ENCODE measurements at regions not wholly inside any gene's neighbourhood (a gene's known extent, or its start where the extent isn't known, plus 50 kb on each side); places are given as distances from the start of the nearest gene placed in this dataset.
"Not testable (repeated sequence)": the region's sequence is repeated elsewhere in the genome, so short reads cannot be mapped to it uniquely, and the experiment has no call there.

GRCh38 chr20:57110121-57111027, 156.1 kb downstream of the BMP7 start:
- TF ChIP-seq, protein P1, sequence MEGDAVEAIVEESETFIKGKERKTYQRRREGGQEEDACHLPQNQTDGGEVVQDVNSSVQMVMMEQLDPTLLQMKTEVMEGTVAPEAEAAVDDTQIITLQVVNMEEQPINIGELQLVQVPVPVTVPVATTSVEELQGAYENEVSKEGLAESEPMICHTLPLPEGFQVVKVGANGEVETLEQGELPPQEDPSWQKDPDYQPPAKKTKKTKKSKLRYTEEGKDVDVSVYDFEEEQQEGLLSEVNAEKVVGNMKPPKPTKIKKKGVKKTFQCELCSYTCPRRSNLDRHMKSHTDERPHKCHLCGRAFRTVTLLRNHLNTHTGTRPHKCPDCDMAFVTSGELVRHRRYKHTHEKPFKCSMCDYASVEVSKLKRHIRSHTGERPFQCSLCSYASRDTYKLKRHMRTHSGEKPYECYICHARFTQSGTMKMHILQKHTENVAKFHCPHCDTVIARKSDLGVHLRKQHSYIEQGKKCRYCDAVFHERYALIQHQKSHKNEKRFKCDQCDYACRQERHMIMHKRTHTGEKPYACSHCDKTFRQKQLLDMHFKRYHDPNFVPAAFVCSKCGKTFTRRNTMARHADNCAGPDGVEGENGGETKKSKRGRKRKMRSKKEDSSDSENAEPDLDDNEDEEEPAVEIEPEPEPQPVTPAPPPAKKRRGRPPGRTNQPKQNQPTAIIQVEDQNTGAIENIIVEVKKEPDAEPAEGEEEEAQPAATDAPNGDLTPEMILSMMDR (IDR thresholded peaks at IDR 0.05 in 2 of 3, conservative IDR thresholded peaks at IDR 0.05 in 1 of 3; ENCODE audit: control insufficient read depth in 2 of 3, extremely low read depth in 1 of 3, insufficient read depth in 1 of 3, low read depth in 3 of 3, low read length in 3 of 3), result not testable (repeated sequence)
- not testable (repeated sequence) for TF ChIP-seq TCF7 (IDR thresholded peaks at IDR 0.05; ENCODE audit: borderline replicate concordance); CBFB (IDR thresholded peaks at IDR 0.05; ENCODE audit: low read depth); TAF1 (IDR thresholded peaks at IDR 0.05; ENCODE audit: borderline replicate concordance, low read depth, low read length); HDGF (IDR thresholded peaks at IDR 0.05); MLLT1 (IDR thresholded peaks at IDR 0.05); RCOR1 (conservative IDR thresholded peaks at IDR 0.05; ENCODE audit: low read depth, low read length); BRCA1 (IDR thresholded peaks at IDR 0.05; ENCODE audit: low read depth, low read length); E4F1 (IDR thresholded peaks at IDR 0.05; ENCODE audit: borderline replicate concordance, partially characterized antibody); POLR2A (IDR thresholded peaks at IDR 0.05; ENCODE audit: low read depth, low read length); CHD2 (IDR thresholded peaks at IDR 0.05; ENCODE audit: borderline replicate concordance, low read depth, low read length)
